ENCODE measurements at regions not wholly inside any gene's neighbourhood (a gene's known extent, or its start where the extent isn't known, plus 50 kb on each side); places are given as distances from the start of the nearest gene placed in this dataset.

- H3K36me3 Mint-ChIP-seq (ENCODE audit: low read depth): no peaks in the 10 kb centered on the region
- no peaks in the 10 kb centered on the region for H3K9me3 Mint-ChIP-seq (ENCODE audit: low read depth)
- no peaks in the 10 kb centered on the region for H3K4me1 Mint-ChIP-seq (ENCODE audit: low read depth)
- no peak overlapping the region for H3K27ac Mint-ChIP-seq (ENCODE audit: unreplicated experiment)
- no peak overlapping the region for H3K4me3 Mint-ChIP-seq (ENCODE audit: unreplicated experiment)
- no peaks in the 10 kb centered on the region for H3K27me3 Mint-ChIP-seq (ENCODE audit: low read depth)
- DNase-seq (ENCODE audit: low spot score): peak; percentile 68
- TF ChIP-seq CTCF (IDR thresholded peaks at IDR 0.05): no peak
Observed at GRCh38 chrX:40199704-40200103, 101.9 kb upstream of the BCOR start.

- H3K9me3 Mint-ChIP-seq (ENCODE audit: low read depth): peaks cover 5% of the 10 kb centered on the region
- H3K27ac Mint-ChIP-seq (ENCODE audit: unreplicated experiment): no peak overlapping the region
- no peaks in the 10 kb centered on the region for H3K27me3 Mint-ChIP-seq (ENCODE audit: low read depth)
- no peak overlapping the region for H3K4me3 Mint-ChIP-seq (ENCODE audit: unreplicated experiment)
- no peak for DNase-seq (ENCODE audit: low spot score)
- H3K4me1 Mint-ChIP-seq (ENCODE audit: low read depth): no peaks in the 10 kb centered on the region
- TF ChIP-seq CTCF (IDR thresholded peaks at IDR 0.05): no peak
- H3K36me3 Mint-ChIP-seq (ENCODE audit: low read depth): no peaks in the 10 kb centered on the region
Observed at GRCh38 chrX:40197071-40197470, 99.3 kb upstream of the BCOR start.

- H3K4me1 Mint-ChIP-seq (ENCODE audit: low read depth): no peaks in the 10 kb centered on the region
- H3K27me3 Mint-ChIP-seq (ENCODE audit: low read depth): no peaks in the 10 kb centered on the region
- H3K36me3 Mint-ChIP-seq (ENCODE audit: low read depth): no peaks in the 10 kb centered on the region
- TF ChIP-seq CTCF (IDR thresholded peaks at IDR 0.05): no peak
- no peak for DNase-seq (ENCODE audit: low spot score)
- peaks cover 7% of the 10 kb centered on the region for H3K9me3 Mint-ChIP-seq (ENCODE audit: low read depth)
- H3K27ac Mint-ChIP-seq (ENCODE audit: unreplicated experiment): no peak overlapping the region
- H3K4me3 Mint-ChIP-seq (ENCODE audit: unreplicated experiment): no peak overlapping the region
Observed at GRCh38 chrX:40195368-40195767, 97.6 kb upstream of the BCOR start.

- no peaks in the 10 kb centered on the region for H3K36me3 Mint-ChIP-seq (ENCODE audit: low read depth)
- no peak for TF ChIP-seq CTCF (IDR thresholded peaks at IDR 0.05)
- no peaks in the 10 kb centered on the region for H3K27me3 Mint-ChIP-seq (ENCODE audit: low read depth)
- no peak overlapping the region for H3K4me3 Mint-ChIP-seq (ENCODE audit: unreplicated experiment)
- peaks cover 9% of the 10 kb centered on the region for H3K9me3 Mint-ChIP-seq (ENCODE audit: low read depth)
- no peak for DNase-seq (ENCODE audit: low spot score)
- H3K27ac Mint-ChIP-seq (ENCODE audit: unreplicated experiment): no peak overlapping the region
- H3K4me1 Mint-ChIP-seq (ENCODE audit: low read depth): peaks cover 6% of the 10 kb centered on the region
Observed at GRCh38 chrX:40192196-40192595, 94.4 kb upstream of the BCOR start.

GRCh38 chrX:40189637-40190036, 91.9 kb upstream of the BCOR start:
- peaks cover 18% of the 10 kb centered on the region for H3K9me3 Mint-ChIP-seq (ENCODE audit: low read depth)
- no peaks in the 10 kb centered on the region for H3K27me3 Mint-ChIP-seq (ENCODE audit: low read depth)
- H3K4me3 Mint-ChIP-seq (ENCODE audit: unreplicated experiment): no peak overlapping the region
- H3K36me3 Mint-ChIP-seq (ENCODE audit: low read depth): peaks cover 4% of the 10 kb centered on the region
- peaks cover 6% of the 10 kb centered on the region for H3K4me1 Mint-ChIP-seq (ENCODE audit: low read depth)
- TF ChIP-seq CTCF (IDR thresholded peaks at IDR 0.05): no peak
- DNase-seq (ENCODE audit: low spot score): no peak
- H3K27ac Mint-ChIP-seq (ENCODE audit: unreplicated experiment): no peak overlapping the region
